ENCODE measurements at regions not wholly inside any gene's neighbourhood (a gene's known extent, or its start where the extent isn't known, plus 50 kb on each side); places are given as distances from the start of the nearest gene placed in this dataset.

DNA sequence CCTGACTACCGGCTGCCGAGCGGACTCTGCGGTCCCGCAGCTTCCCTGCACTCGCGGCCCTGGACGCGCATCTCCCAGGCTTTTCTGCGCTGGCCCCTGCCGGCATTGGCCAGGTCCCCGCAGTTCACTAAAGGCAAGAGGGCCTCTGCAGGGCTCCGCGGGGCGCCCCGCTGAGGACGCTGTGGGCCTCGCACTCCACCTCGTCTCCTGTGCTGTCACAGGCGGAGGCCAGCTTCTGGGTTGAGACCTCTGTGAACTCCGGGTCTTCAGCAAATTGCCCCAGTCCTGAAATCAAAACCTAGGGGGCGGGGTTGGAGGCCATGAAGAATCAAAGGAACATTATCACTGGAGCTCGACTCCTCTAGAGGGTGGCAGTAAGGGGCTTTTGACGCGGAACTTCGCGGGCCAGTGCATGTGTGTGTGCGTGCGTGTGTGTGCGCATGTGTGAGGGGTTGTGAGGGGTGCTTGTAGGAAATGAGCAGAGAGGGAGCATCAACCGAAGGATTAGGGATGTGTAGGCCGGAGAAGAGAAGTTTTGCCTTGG lies 68.5 kb upstream of the CAPRIN2 start:
- peak overlapping the region; percentile 83 for H3K27ac Mint-ChIP-seq
- H3K4me1 Mint-ChIP-seq: peaks cover 50% of the 10 kb centered on the region
- peaks cover 20% of the 10 kb centered on the region for H3K27me3 Mint-ChIP-seq (ENCODE audit: low read depth, poor library complexity)
- DNase-seq: peak; percentile 68
- H3K4me3 Mint-ChIP-seq: peak overlapping the region; percentile 89
- no peaks in the 10 kb centered on the region for H3K9me3 Mint-ChIP-seq
- peaks cover 10% of the 10 kb centered on the region for H3K36me3 Mint-ChIP-seq (ENCODE audit: low read depth)
- TF ChIP-seq, protein P1, sequence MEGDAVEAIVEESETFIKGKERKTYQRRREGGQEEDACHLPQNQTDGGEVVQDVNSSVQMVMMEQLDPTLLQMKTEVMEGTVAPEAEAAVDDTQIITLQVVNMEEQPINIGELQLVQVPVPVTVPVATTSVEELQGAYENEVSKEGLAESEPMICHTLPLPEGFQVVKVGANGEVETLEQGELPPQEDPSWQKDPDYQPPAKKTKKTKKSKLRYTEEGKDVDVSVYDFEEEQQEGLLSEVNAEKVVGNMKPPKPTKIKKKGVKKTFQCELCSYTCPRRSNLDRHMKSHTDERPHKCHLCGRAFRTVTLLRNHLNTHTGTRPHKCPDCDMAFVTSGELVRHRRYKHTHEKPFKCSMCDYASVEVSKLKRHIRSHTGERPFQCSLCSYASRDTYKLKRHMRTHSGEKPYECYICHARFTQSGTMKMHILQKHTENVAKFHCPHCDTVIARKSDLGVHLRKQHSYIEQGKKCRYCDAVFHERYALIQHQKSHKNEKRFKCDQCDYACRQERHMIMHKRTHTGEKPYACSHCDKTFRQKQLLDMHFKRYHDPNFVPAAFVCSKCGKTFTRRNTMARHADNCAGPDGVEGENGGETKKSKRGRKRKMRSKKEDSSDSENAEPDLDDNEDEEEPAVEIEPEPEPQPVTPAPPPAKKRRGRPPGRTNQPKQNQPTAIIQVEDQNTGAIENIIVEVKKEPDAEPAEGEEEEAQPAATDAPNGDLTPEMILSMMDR (IDR thresholded peaks at IDR 0.05): no peak

DNA sequence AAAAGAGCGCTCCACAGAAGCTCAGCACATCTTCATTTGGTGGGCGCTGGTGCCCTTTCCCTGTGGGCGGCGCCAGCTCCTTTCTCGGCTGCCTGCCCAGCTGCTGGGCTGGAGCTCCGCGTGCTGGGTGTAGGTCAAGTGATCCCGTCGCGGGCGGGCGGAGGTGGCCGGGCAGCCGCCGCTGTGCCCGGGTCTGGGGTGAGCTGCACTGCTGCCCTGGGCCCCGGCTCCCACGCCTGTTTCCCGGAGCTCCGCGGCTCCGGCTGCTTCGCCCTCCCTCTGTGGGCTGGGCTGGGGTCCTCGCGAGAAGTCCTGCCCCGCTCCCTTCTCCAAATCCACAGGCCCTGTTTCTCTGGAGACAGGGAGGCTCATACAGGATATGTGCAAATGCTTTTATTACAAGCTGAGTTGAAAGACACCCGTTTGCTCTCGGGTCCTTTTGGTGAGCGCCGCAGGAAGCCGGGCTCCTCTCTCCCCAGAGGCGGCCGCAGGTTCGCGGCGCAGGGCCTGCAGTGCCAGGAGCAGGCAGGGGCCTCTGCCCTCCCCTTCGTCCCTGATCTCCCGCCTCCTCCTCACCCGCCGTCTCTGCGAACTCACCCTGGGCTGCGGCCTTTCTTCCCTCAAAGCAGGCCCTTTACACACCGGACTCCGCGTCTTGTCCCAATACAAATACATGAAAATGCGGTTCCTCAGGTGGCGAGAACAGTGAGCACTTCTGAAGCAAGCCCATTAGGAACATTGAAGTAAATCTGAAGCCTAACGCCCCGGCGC lies 67.8 kb upstream of the CAPRIN2 start:
- TF ChIP-seq, protein P1 (IDR thresholded peaks at IDR 0.05): no peak
- Mint-ChIP-seq H3K36me3 (ENCODE audit: low read depth) (peaks cover 10% of the 10 kb centered on the region), H3K27me3 (ENCODE audit: low read depth, poor library complexity) (peaks cover 20% of the 10 kb centered on the region), H3K4me1 (peaks cover 52% of the 10 kb centered on the region), H3K4me3 (peak overlapping the region; percentile 89), H3K9me3 (no peaks in the 10 kb centered on the region), H3K27ac (peak overlapping the region; percentile 83)
- DNase-seq: peak; percentile 78

DNA sequence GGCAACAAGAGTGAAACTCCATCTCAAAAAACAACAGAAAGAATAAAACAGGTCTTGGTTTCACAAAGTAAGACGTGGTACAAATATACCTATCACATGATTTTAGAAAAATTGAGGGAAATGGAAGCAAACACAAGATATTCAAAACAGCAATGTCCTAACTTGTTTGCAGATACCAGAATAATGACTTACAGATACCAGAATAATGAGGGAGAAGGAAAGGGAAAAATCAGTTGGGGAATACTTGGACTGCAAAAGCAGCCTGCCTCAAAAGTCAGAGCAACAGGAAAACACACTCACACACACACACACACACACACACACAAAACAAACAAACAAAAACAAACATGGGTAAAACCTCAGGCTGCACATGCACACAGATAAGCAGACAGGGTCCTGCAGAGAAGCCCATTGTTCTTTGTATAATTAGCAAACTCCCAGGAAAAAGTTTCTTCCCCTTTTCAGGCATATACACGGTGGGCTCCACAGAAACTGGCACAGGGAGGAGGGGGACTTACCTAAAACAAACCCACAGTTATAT lies 65.7 kb upstream of the CAPRIN2 start:
- DNase-seq: no peak
- peaks cover 13% of the 10 kb centered on the region for H3K27me3 Mint-ChIP-seq (ENCODE audit: low read depth, poor library complexity)
- TF ChIP-seq, protein P1 (IDR thresholded peaks at IDR 0.05): no peak
- peaks cover 71% of the 10 kb centered on the region for H3K4me1 Mint-ChIP-seq
- H3K4me3 Mint-ChIP-seq: peak overlapping the region; percentile 89
- H3K27ac Mint-ChIP-seq: no peak overlapping the region
- no peaks in the 10 kb centered on the region for H3K9me3 Mint-ChIP-seq
- peaks cover 16% of the 10 kb centered on the region for H3K36me3 Mint-ChIP-seq (ENCODE audit: low read depth)

DNA sequence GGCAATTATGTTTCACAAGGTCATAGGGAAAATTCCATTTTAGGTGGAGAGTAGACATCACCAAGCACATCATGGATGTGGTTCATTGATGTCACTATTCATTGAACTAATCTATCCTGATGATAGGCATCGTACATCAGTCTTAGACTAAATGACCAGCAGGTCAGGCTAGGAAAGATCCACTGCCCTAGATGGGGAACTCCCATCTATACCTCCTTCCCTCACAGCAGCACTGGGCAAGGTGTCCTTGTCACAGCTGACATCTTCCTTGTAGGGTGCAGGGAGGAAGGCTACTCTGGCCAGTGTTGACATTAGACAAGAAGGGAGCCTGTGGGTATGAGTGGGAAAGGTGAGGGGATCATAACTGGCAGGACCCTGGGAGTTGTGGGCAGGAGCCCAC lies 63.8 kb upstream of the CAPRIN2 start:
- H3K27me3 Mint-ChIP-seq (ENCODE audit: low read depth, poor library complexity): peaks cover 13% of the 10 kb centered on the region
- no peak overlapping the region for H3K4me3 Mint-ChIP-seq
- peaks cover 59% of the 10 kb centered on the region for H3K4me1 Mint-ChIP-seq
- H3K9me3 Mint-ChIP-seq: no peaks in the 10 kb centered on the region
- no peak overlapping the region for H3K27ac Mint-ChIP-seq
- no peak for DNase-seq
- H3K36me3 Mint-ChIP-seq (ENCODE audit: low read depth): peaks cover 17% of the 10 kb centered on the region
- TF ChIP-seq, protein P1 (IDR thresholded peaks at IDR 0.05): no peak

DNA sequence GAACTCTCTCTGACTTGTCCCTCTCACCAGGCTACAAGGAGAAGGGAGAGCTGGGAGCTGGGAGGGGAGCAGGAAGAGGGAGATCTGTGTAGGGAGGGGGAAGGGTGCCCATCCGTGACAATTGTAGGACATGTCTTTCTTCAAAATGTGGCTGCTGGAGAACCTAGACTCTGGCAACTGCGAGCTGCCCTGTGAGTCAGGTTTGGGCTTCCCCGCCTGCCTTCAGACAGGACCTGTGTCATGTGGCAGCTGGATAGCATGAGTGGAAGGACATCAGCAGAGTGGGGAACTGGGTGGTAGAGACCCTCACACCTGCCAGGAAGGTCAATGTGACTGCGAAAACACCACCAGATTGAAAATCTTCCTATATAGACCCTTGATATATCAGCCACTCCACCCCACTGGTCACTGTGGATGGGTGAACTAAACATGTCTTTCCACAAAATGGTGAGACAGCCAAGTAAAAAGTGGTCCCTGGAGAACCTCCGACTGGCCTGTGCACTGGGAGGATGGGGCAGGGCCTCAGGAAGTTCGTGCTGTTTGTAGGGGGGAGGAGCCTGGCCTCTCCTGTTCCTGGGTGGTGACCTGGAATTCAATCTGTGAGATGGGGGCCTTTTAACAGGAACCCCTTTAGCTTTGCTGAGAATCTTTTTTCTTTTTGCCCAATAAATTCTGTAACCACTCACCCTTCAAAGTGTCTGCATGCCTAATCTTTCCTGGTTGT lies 62.2 kb upstream of the CAPRIN2 start:
- H3K4me1 Mint-ChIP-seq: peaks cover 44% of the 10 kb centered on the region
- H3K27ac Mint-ChIP-seq: peak overlapping the region; percentile 82
- TF ChIP-seq, protein P1 (IDR thresholded peaks at IDR 0.05): no peak
- H3K36me3 Mint-ChIP-seq (ENCODE audit: low read depth): peaks cover 17% of the 10 kb centered on the region
- DNase-seq: no peak
- no peaks in the 10 kb centered on the region for H3K9me3 Mint-ChIP-seq
- peak overlapping the region; percentile 44 for H3K4me3 Mint-ChIP-seq
- peaks cover 13% of the 10 kb centered on the region for H3K27me3 Mint-ChIP-seq (ENCODE audit: low read depth, poor library complexity)
